Astrocyte (in vitro differentiated cells and primary cell): ENCODE measurements at regions not wholly inside any gene's neighbourhood (a gene's known extent, or its start where the extent isn't known, plus 50 kb on each side); places are given as distances from the start of the nearest gene placed in this dataset.

Experiments
- EZH2 ChIP-seq: IDR thresholded peaks from 2 replicates; pipeline ENCODE4 v1.6.1; 2012; ENCODE audit warnings: mild to moderate bottlenecking, low read length, inconsistent platforms; ENCODE audit not compliant: insufficient read depth
- TF ChIP-seq, protein P1 (sequence below): IDR thresholded peaks from 2 replicates; pipeline ENCODE4 v1.5.1; 2011; ENCODE audit warnings: low read depth, mild to moderate bottlenecking, inconsistent platforms, low read length, moderate library complexity; ENCODE audit not compliant: insufficient read depth

DNA sequence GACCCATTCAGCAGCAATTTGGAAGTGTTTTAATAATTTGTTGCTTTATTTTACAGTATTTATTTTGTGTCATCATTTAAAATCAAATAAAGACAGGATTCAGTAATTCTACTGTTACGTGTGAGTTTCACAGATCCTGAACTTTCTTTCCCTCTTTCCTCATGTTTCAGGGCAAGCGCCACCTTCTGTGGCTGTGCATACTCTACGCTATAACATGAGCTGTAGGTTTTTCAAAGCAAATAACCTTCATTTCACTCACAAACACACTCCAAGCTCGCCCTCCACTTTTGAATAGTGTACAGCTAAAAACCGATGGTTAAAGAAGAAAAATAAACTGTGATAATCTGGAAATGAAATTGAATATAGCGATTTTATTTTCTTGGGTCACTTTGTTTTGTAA lies 753.3 kb downstream of the OLFM4 start:
- TF ChIP-seq, protein P1, sequence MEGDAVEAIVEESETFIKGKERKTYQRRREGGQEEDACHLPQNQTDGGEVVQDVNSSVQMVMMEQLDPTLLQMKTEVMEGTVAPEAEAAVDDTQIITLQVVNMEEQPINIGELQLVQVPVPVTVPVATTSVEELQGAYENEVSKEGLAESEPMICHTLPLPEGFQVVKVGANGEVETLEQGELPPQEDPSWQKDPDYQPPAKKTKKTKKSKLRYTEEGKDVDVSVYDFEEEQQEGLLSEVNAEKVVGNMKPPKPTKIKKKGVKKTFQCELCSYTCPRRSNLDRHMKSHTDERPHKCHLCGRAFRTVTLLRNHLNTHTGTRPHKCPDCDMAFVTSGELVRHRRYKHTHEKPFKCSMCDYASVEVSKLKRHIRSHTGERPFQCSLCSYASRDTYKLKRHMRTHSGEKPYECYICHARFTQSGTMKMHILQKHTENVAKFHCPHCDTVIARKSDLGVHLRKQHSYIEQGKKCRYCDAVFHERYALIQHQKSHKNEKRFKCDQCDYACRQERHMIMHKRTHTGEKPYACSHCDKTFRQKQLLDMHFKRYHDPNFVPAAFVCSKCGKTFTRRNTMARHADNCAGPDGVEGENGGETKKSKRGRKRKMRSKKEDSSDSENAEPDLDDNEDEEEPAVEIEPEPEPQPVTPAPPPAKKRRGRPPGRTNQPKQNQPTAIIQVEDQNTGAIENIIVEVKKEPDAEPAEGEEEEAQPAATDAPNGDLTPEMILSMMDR, result no peak
- TF ChIP-seq EZH2, result no peak
